Esophagus muscularis mucosa (tissue), 4 donors: ENCODE measurements at regions not wholly inside any gene's neighbourhood (a gene's known extent, or its start where the extent isn't known, plus 50 kb on each side); places are given as distances from the start of the nearest gene placed in this dataset.
"Not testable (repeated sequence)": the region's sequence is repeated elsewhere in the genome, so short reads cannot be mapped to it uniquely, and the experiment has no call there.

Experiments used
- DNase-seq: peaks from one replicate; pipeline ENCODE4 v3.0.0-alpha.2; 2017; ENCODE audit errors: extremely low spot score
- H3K27ac ChIP-seq, 4 donors: fragments of 200-600 bp; sonication (generic); replicated peaks in 1 of 4; 1 replicate in 3 of 4; 2 replicates in 1 of 4; pipeline ENCODE4 v1.5.1; 2016 to 2019; ENCODE audit warnings: mild to moderate bottlenecking in 1 of 4
- H3K27me3 ChIP-seq, 4 donors: fragments of 200-600 bp; sonication (generic); one replicate each; pipeline versions ENCODE4 v1.5.1 to v1.6.0; 2016 to 2019
- H3K36me3 ChIP-seq, 4 donors: fragments of 200-600 bp; sonication (generic); one replicate each; pipeline ENCODE4 v1.5.1; 2016 to 2019
- H3K4me1 ChIP-seq, 4 donors: fragments of 200-600 bp; sonication (generic); one replicate each; pipeline ENCODE4 v1.5.1; 2016 to 2019
- H3K4me3 ChIP-seq, 4 donors: fragments of 200-600 bp; sonication (generic); 1 replicate in 2 of 4; 2 replicates in 2 of 4; pipeline ENCODE4 v1.5.1; 2016 to 2019; ENCODE audit warnings: mild to moderate bottlenecking in 4 of 4, moderate library complexity in 1 of 4
- H3K9me3 ChIP-seq, 4 donors: fragments of 200-600 bp; sonication (generic); 1 replicate in 3 of 4; 2 replicates in 1 of 4; pipeline ENCODE4 v1.5.1; 2016 to 2019
- EP300 ChIP-seq: sonication (generic); formaldehyde crosslinking; IDR thresholded peaks from one replicate; pipeline ENCODE4 v1.6.1; 2017; ENCODE audit warnings: antibody characterized with exemption
- POLR2A ChIP-seq: fragments of 450-650 bp; IDR thresholded peaks from one replicate; pipeline ENCODE4 v1.6.1; 2017; ENCODE audit warnings: antibody characterized with exemption, moderate library complexity, mild to moderate bottlenecking, low read depth
- POLR2AphosphoS5 ChIP-seq, 2 donors: sonication (generic); formaldehyde crosslinking; IDR thresholded peaks; one replicate each; pipeline ENCODE4 v1.6.1; 2017; ENCODE audit warnings: antibody characterized with exemption in 2 of 2
- WGBS: methylation state at CpG from one replicate; pipeline ENCODE4 v1.1.5; 2018; 5-methylcytosine and 5-hydroxymethylcytosine counted together
- intact Hi-C: fragments of 100-400 bp; cut with DNase I; formaldehyde crosslinking; loops from one replicate; pipeline ENCODE4 v1.15.1; 2023
- TF ChIP-seq, protein P1 (sequence below), 3 experiments: fragments of 200-600 bp in 2 of 3; fragments of 450-650 bp in 1 of 3; sonication (generic) in 2 of 3; IDR thresholded peaks; one replicate each; pipeline ENCODE4 v1.5.1; 2017 to 2019; ENCODE audit warnings: antibody characterized with exemption in 3 of 3, mild to moderate bottlenecking in 2 of 3, moderate library complexity in 1 of 3

DNA sequence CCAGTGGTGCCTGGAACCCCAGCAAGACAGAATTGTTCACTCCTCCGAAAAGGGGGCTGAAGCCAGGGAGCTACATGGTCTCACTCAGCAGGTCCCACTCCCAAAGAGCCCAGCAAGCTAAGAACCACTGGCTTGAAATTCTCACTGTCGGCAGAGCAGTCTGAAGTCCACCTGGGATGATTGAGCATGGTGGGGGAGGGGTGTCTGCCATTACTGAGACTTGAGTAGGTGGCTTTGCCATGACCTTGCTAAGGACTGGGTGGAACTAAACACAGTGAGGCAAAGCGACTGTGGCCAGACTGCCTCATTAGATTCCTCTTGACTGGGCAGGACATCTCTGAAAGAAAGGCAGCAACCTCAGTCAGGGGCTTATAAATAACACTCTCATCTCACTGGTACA, 122.6 kb upstream of the ZC4H2 start:
- TF ChIP-seq POLR2AphosphoS5 (IDR thresholded peaks at IDR 0.05): no peak
- TF ChIP-seq EP300: no peak
- no peak for TF ChIP-seq POLR2A
- TF ChIP-seq, protein P1, sequence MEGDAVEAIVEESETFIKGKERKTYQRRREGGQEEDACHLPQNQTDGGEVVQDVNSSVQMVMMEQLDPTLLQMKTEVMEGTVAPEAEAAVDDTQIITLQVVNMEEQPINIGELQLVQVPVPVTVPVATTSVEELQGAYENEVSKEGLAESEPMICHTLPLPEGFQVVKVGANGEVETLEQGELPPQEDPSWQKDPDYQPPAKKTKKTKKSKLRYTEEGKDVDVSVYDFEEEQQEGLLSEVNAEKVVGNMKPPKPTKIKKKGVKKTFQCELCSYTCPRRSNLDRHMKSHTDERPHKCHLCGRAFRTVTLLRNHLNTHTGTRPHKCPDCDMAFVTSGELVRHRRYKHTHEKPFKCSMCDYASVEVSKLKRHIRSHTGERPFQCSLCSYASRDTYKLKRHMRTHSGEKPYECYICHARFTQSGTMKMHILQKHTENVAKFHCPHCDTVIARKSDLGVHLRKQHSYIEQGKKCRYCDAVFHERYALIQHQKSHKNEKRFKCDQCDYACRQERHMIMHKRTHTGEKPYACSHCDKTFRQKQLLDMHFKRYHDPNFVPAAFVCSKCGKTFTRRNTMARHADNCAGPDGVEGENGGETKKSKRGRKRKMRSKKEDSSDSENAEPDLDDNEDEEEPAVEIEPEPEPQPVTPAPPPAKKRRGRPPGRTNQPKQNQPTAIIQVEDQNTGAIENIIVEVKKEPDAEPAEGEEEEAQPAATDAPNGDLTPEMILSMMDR (IDR thresholded peaks at IDR 0.05): no peak

DNA sequence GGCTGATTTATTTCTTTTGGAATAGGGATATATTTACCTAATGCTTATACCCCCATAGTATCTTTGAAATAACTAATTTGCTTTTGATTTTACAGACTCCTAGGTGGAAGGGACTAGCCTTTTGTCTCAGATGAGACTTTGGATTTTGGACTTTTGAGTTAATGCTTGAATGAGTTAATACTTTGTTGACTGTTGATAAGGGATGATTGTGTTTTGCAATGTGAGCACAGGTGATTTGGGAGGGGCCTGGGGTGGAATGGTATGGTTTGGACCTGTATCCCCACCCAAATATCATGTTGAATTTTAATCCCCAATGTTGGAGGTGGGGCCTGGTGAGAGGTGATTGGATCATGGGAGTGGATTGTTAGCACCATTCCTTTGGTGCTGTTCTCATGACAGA, 117.4 kb upstream of the ZC4H2 start:
- intact Hi-C loops: no loop called here
- no peak for DNase-seq
- no peak overlapping the region for H3K4me3 ChIP-seq
- no peak overlapping the region for H3K27ac ChIP-seq
- H3K9me3 ChIP-seq: peaks cover 0 to 7% (median 2%) of the 10 kb centered on the region in 4 donors
- H3K36me3 ChIP-seq: no peaks in the 10 kb centered on the region
- TF ChIP-seq POLR2AphosphoS5 (IDR thresholded peaks at IDR 0.05): no peak
- no peak for TF ChIP-seq POLR2A
- TF ChIP-seq, protein P1 (IDR thresholded peaks at IDR 0.05): no peak
- TF ChIP-seq EP300: no peak
- no peaks in the 10 kb centered on the region for H3K27me3 ChIP-seq
- H3K4me1 ChIP-seq: no peaks in the 10 kb centered on the region

More for the DNA sequence above, 122.6 kb upstream of the ZC4H2 start:
- Histone ChIP-seq H3K9me3 (peaks cover 0 to 25% (median 0%) of the 10 kb centered on the region in 4 donors), H3K4me1 (no peaks in the 10 kb centered on the region), H3K27ac (no peak overlapping the region), H3K4me3 (no peak overlapping the region), H3K27me3 (no peaks in the 10 kb centered on the region), H3K36me3 (no peaks in the 10 kb centered on the region)
- intact Hi-C loops: no loop called here
- no peak for DNase-seq
- WGBS: 70% methylated on average over 3 of the region's 3 CpGs

DNA sequence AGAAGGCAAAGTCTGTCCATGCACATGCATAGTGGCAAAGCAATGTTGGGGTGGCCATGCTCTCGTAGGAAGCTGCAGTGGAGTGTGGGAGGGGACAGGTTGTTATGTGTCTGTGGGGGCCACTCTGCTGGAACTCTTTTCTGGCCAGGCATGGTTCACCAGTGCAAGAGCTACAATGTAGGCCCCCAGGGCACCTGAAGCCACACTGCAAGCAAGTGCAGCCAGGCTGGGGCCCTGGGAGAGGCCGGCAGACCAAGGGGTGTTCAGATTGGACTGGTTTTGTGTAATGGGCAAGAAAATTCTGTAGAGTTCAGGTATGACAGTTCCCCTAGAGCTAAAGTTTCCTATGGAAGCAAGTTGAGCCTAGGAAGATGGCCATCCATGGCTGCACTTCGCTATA, 97.0 kb upstream of the ZC4H2 start:
- H3K4me1 ChIP-seq: no peaks in the 10 kb centered on the region
- H3K4me3 ChIP-seq: no peak overlapping the region
- H3K36me3 ChIP-seq: peaks cover 0 to 4% (median 0%) of the 10 kb centered on the region in 4 donors
- H3K27me3 ChIP-seq: no peaks in the 10 kb centered on the region
- intact Hi-C loops: no loop called here
- peaks cover 0 to 18% (median 0%) of the 10 kb centered on the region in 4 donors for H3K9me3 ChIP-seq
- TF ChIP-seq, protein P1 (IDR thresholded peaks at IDR 0.05): no peak
- TF ChIP-seq POLR2A: no peak
- H3K27ac ChIP-seq: no peak overlapping the region
- WGBS: 64% methylated on average over 1 of the region's 3 CpGs
- DNase-seq: no peak

DNA sequence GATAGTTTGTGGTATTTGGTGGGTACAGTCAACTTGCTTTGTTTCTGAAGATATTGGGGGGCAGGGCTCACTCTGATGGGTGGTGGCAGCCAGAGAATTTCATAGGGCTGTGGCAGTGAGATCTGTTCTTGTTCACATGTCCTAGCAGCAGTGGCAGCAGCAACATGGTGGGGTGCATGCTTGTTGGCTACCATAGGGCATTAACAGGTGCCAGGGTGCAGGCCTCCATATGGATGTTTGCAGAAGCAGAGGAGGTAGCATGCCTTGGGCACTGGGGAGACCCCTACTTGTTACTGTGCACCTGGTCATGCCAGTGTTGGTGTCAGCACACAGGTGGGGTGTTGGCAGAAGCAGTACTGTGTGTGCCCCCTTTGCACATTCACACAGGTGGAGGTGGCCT, 96.3 kb upstream of the ZC4H2 start:
- DNase-seq: no peak

DNA sequence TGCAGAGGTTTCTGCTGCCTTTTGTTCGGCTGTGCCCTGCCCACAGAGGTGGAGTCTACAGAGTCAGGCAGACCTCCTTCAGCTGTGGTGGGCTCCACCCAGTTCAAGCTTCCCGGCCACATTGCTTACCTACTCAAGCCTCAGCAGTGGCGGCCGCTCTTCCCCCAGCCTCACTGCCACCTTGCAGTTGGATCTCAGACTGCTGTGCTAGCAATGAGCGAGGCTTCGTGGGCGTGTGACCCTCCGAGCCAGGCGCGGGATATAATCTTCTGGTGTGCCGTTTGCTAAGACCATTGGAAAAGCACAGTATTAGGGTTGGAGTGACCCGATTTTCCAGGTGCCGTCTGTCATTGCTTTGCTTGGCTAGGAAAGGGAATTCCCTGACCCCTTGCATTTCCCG, 82.4 kb upstream of the ZC4H2 start:
- WGBS: 98% methylated on average over 12 of the region's 14 CpGs
- intact Hi-C loops: not testable (repeated sequence)

More for the DNA sequence above, 96.3 kb upstream of the ZC4H2 start:
- no peaks in the 10 kb centered on the region for H3K4me1 ChIP-seq
- intact Hi-C loops: no loop called here
- no peaks in the 10 kb centered on the region for H3K27me3 ChIP-seq
- peaks cover 0 to 4% (median 0%) of the 10 kb centered on the region in 4 donors for H3K36me3 ChIP-seq
- peaks cover 0 to 18% (median 0%) of the 10 kb centered on the region in 4 donors for H3K9me3 ChIP-seq
- TF ChIP-seq POLR2A (no peak), EP300 (no peak), POLR2AphosphoS5 (IDR thresholded peaks at IDR 0.05) (no peak)
- TF ChIP-seq, protein P1 (IDR thresholded peaks at IDR 0.05): no peak
- H3K4me3 ChIP-seq: no peak overlapping the region
- no peak overlapping the region for H3K27ac ChIP-seq

More for the DNA sequence above, 82.4 kb upstream of the ZC4H2 start:
- not testable (repeated sequence) for H3K36me3 ChIP-seq, DNase-seq, H3K4me1 ChIP-seq, H3K27me3 ChIP-seq, H3K4me3 ChIP-seq, H3K27ac ChIP-seq
- peaks cover 0 to 14% (median 0%) of the 10 kb centered on the region in 4 donors for H3K9me3 ChIP-seq
